ENCODE measurements at regions not wholly inside any gene's neighbourhood (a gene's known extent, or its start where the extent isn't known, plus 50 kb on each side); places are given as distances from the start of the nearest gene placed in this dataset.
"Not testable (repeated sequence)": the region's sequence is repeated elsewhere in the genome, so short reads cannot be mapped to it uniquely, and the experiment has no call there.

GRCh38 chr12:116452975-116453374, 106.2 kb upstream of the MAP1LC3B2 start:
- not testable (repeated sequence) for TF ChIP-seq CTCF, POLR2AphosphoS5 (IDR thresholded peaks at IDR 0.05)
